ENCODE measurements at regions not wholly inside any gene's neighbourhood (a gene's known extent, or its start where the extent isn't known, plus 50 kb on each side); places are given as distances from the start of the nearest gene placed in this dataset.

DNA sequence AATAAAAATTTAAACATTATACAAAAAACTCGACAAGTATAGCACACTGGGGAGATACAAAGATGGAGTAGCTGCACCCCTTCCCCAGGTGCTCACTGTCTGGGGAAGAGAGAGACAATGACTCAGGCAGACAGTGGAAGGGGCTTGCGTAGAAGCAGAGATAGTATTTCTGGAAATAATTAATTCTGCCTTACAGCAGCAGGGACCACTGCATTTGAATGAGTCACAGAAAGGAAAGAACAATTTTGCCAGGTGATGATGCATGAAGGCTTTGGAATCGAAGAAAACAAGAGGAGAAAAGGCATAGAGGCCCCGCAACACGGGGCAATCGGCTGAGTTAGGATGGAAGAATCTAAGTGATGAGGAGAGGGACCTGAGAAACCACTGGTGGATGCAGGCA, 447.4 kb downstream of the EFNB2 start:
- in situ Hi-C loops (cut with MboI; ENCODE audit: low sequenced_read_pairs): loop anchor here (25.0 kb wide), 1 partner anchor 424 kb away; no protein-coding TSS in a partner anchor
- no TSS peak for BruUV-seq (replicated peaks)
- ATAC-seq (ENCODE audit: low read depth) (no peak), DNase-seq (peak; percentile 11)
- POLR2A ChIA-PET (ENCODE audit: unreplicated experiment): no interaction called here
- CTCF ChIA-PET: no interaction called here
- no peak overlapping the region for H3K56ac ChIP-seq (ENCODE audit: extremely low read depth, insufficient read depth, low read length)
- H4K20me1 ChIP-seq (ENCODE audit: insufficient read depth, low read length): no peaks in the 10 kb centered on the region
- no peak overlapping the region for H2AFZ ChIP-seq (replicated peaks; ENCODE audit: low read length, poor library complexity)
- no peak overlapping the region for H4K91ac ChIP-seq (ENCODE audit: insufficient read depth, low read depth, low read length)
- no peak overlapping the region for H3K4me2 ChIP-seq (ENCODE audit: low read depth, low read length)
- H2BK5ac ChIP-seq (ENCODE audit: low read depth, low read length, poor library complexity, severe bottlenecking): no peak overlapping the region
- no peak overlapping the region for H3K14ac ChIP-seq (replicated peaks; ENCODE audit: low read depth, low read length)
- H3K9me1 ChIP-seq (ENCODE audit: insufficient read depth, low read length): no peaks in the 10 kb centered on the region
- no peak overlapping the region for H2BK120ac ChIP-seq (ENCODE audit: low read depth, low read length)
- no peak overlapping the region for H3K23ac ChIP-seq (ENCODE audit: low read depth, low read length)
- no peak for TF ChIP-seq CEBPB (IDR thresholded peaks at IDR 0.05; ENCODE audit: low read depth, low read length)
- no peak for TF ChIP-seq MAZ (IDR thresholded peaks at IDR 0.05; ENCODE audit: borderline replicate concordance, low read depth, low read length)
- no peak for TF ChIP-seq BHLHE40 (IDR thresholded peaks at IDR 0.05; ENCODE audit: low read depth, low read length)
- no peak for TF ChIP-seq NFE2L2 (IDR thresholded peaks at IDR 0.05; ENCODE audit: low read depth, low read length)
- TF ChIP-seq POLR2A (IDR thresholded peaks at IDR 0.05; ENCODE audit: low read depth, low read length): no peak
- no peak for TF ChIP-seq RFX5 (IDR thresholded peaks at IDR 0.05; ENCODE audit: low read depth, low read length)
- no peak overlapping the region for H2AK5ac ChIP-seq (ENCODE audit: low read depth, low read length)
- no peak overlapping the region for H4K8ac ChIP-seq (ENCODE audit: low read depth in 2 of 2, low read length in 2 of 2)
- no peaks in the 10 kb centered on the region for H3K79me1 ChIP-seq (ENCODE audit: low read depth in 1 of 2, low read length in 2 of 2)
- no peak overlapping the region for H2AK9ac ChIP-seq (replicated peaks; ENCODE audit: low read depth, low read length, poor library complexity)
- no peak overlapping the region for H2BK15ac ChIP-seq (ENCODE audit: low read depth, low read length)
- H3K4ac ChIP-seq (ENCODE audit: low read depth, low read length): no peak overlapping the region
- no peak overlapping the region for H3K4me3 ChIP-seq (ENCODE audit: insufficient read depth, low read depth, low read length)
- dilution Hi-C loops (cut with HindIII; ENCODE audit: low sequenced_read_pairs, unreplicated experiment): no loop called here
- no peaks in the 10 kb centered on the region for H3K27me3 ChIP-seq (ENCODE audit: control insufficient read depth, insufficient read depth, low read length)
- H3K18ac ChIP-seq (ENCODE audit: low read depth, low read length): no peak overlapping the region
- no peak overlapping the region for H3K27ac ChIP-seq (ENCODE audit: insufficient read depth, low read length)
- no peaks in the 10 kb centered on the region for H3K36me3 ChIP-seq (ENCODE audit: control insufficient read depth, insufficient read depth, low read length)
- 90% methylated on average over 4 of the region's 6 CpGs; no CpG with 5 or more reads in 1 of the 2 experiments for WGBS, 2 experiments (ENCODE audit: extremely low coverage in 2 of 2, insufficient read length in 1 of 2)
- H3K9ac ChIP-seq (ENCODE audit: low read depth, low read length): no peak overlapping the region
- H3K9me3 ChIP-seq (ENCODE audit: control insufficient read depth, insufficient read depth, low read length): no peaks in the 10 kb centered on the region
- H2BK20ac ChIP-seq (ENCODE audit: low read depth, low read length): no peak overlapping the region
- no peak overlapping the region for H4K5ac ChIP-seq (ENCODE audit: low read depth, low read length)
- H3K4me1 ChIP-seq (ENCODE audit: control insufficient read depth, insufficient read depth, low read length): no peaks in the 10 kb centered on the region
- intact Hi-C loops (cut with micrococcal nuclease): no loop called here

Data from IMR-90 (cell line).